AG04450 (cell line): ENCODE measurements at regions not wholly inside any gene's neighbourhood (a gene's known extent, or its start where the extent isn't known, plus 50 kb on each side); places are given as distances from the start of the nearest gene placed in this dataset.

ENCODE experiments used
- CTCF ChIA-PET: fragments of 300-600, 350-600 bp; formaldehyde crosslinking; extraction: SDS; loops from one replicate; lab custom pipeline; 2022; ENCODE audit warnings: antibody characterized with exemption, inconsistent platforms; lab: Charles Lee
- POLR2A ChIA-PET: fragments of 350-600 bp; formaldehyde crosslinking; extraction: SDS; loops from one replicate; lab custom pipeline; 2021; ENCODE audit warnings: antibody characterized with exemption, inconsistent platforms; lab: Yijun Ruan, JAX
- DNase-seq: peaks from one replicate; pipeline ENCODE4 v3.0.0-alpha.2; 2011; ENCODE audit warnings: low read depth, low spot score
- H3K27ac ChIP-seq: one replicate; pipeline ENCODE4 v1.5.1; 2012; ENCODE audit warnings: low read depth, low read length, control low read depth
- H3K27me3 ChIP-seq: one replicate; pipeline ENCODE4 v1.6.0; 2012; ENCODE audit warnings: low read length; ENCODE audit not compliant: control insufficient read depth, insufficient read depth
- H3K4me3 ChIP-seq: 2 replicates; pipeline ENCODE4 v1.5.1; 2011; ENCODE audit warnings: mild to moderate bottlenecking, low read depth, low read length, control low read depth
- H3K9me3 ChIP-seq: 2 replicates; pipeline ENCODE4 v1.5.1; 2012; ENCODE audit warnings: low read length; ENCODE audit not compliant: control insufficient read depth, insufficient read depth
- TF ChIP-seq, protein P1 (sequence below): IDR thresholded peaks from 2 replicates; pipeline ENCODE4 v1.5.1; 2011; ENCODE audit warnings: low read depth, low read length, control low read depth, inconsistent platforms

DNA sequence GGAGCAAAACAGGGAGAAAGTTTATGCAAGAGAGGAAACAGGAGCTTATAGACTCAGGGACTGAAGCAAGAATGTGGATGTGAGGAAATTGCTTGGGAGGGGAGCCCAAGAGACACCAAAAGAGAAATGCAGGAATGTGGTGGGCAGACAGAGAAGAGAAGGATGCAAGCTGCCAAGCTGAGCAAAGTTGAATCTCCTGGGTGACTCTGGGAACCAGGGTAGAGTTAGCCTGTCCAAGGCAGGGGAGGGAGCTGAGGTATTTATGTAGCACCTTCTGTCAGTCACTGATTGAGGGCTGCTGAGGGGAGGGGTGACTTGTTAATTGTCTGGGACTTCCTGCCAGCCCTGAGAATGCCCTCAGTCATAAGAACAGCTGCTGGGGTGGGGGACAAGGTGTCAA lies 464.3 kb downstream of the NBAS start:
- POLR2A ChIA-PET, result no interaction called here
- no peak overlapping the region for H3K4me3 ChIP-seq
- no peaks in the 10 kb centered on the region for H3K27me3 ChIP-seq
- CTCF ChIA-PET, result no interaction called here
- TF ChIP-seq, protein P1, sequence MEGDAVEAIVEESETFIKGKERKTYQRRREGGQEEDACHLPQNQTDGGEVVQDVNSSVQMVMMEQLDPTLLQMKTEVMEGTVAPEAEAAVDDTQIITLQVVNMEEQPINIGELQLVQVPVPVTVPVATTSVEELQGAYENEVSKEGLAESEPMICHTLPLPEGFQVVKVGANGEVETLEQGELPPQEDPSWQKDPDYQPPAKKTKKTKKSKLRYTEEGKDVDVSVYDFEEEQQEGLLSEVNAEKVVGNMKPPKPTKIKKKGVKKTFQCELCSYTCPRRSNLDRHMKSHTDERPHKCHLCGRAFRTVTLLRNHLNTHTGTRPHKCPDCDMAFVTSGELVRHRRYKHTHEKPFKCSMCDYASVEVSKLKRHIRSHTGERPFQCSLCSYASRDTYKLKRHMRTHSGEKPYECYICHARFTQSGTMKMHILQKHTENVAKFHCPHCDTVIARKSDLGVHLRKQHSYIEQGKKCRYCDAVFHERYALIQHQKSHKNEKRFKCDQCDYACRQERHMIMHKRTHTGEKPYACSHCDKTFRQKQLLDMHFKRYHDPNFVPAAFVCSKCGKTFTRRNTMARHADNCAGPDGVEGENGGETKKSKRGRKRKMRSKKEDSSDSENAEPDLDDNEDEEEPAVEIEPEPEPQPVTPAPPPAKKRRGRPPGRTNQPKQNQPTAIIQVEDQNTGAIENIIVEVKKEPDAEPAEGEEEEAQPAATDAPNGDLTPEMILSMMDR, result no peak
- H3K27ac ChIP-seq, result no peak overlapping the region
- H3K9me3 ChIP-seq, result no peaks in the 10 kb centered on the region
- no peak for DNase-seq

DNA sequence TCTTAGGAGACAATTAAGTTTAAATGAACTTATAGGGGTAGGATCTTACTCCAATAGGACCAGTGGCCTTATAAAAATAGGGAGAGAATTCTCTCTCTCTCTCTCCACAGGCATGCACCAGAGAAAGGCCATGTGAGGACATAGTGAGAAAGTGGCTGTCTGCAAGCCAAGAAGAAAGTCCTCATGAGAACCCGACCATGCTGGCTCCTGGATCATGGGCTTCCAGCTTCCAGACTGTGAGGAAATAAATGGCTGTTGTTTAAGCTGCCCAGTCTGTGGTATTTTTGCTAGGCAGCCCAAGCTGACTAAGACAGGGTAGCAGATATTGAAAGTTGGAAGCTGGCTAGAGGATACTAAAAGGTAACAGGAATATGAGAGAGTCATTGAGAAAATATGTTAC lies 454.0 kb downstream of the NBAS start:
- CTCF ChIA-PET, result no interaction called here
- no peak overlapping the region for H3K4me3 ChIP-seq
- no peaks in the 10 kb centered on the region for H3K9me3 ChIP-seq
- DNase-seq, result no peak
- TF ChIP-seq, protein P1, result no peak
- POLR2A ChIA-PET, result no interaction called here
- no peaks in the 10 kb centered on the region for H3K27me3 ChIP-seq
- no peak overlapping the region for H3K27ac ChIP-seq

DNA sequence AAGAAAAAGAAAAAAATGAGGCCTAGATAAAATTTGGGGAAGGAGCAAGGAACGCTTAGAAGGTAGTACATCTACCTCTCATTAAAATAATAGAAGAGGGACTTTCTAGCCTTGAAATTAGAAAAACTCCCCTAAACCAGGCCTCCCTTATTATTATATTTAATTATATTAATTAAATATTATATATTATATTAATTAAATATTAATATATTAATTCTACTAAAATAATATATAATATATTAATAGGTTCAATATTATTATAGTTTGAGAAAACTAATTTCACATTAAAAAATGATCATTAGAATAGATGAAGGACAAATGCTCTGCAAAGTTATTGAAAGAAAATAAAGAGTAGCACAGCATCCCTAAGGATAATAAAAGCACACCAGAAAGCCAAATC lies 449.4 kb downstream of the NBAS start:
- TF ChIP-seq, protein P1, result no peak
- no peaks in the 10 kb centered on the region for H3K27me3 ChIP-seq
- no peak overlapping the region for H3K27ac ChIP-seq
- H3K9me3 ChIP-seq, result no peaks in the 10 kb centered on the region
- ChIA-PET CTCF (no interaction called here), POLR2A (no interaction called here)
- no peak for DNase-seq
- H3K4me3 ChIP-seq, result no peak overlapping the region

DNA sequence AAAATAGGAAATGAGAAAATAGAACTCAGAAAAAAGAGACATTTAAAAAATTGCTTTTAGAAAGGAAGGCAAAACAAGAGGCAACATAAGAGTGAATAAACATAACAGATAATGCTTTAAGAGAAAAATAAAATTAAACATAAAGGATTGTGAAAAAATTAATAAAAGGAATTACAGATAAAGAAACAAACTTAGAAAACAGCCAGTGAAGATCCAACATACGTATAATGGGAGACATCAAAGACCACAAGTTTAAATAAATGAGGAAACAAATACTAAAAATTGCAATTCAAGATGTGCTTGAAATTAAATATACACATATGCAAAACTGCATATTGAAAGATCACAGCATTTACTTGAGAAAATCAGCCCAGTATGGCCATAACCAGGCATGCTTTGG lies 448.9 kb downstream of the NBAS start:
- ChIA-PET POLR2A (no interaction called here), CTCF (no interaction called here)
- no peaks in the 10 kb centered on the region for H3K27me3 ChIP-seq
- H3K9me3 ChIP-seq, result no peaks in the 10 kb centered on the region
- H3K27ac ChIP-seq, result no peak overlapping the region
- no peak overlapping the region for H3K4me3 ChIP-seq
- TF ChIP-seq, protein P1, result no peak
- no peak for DNase-seq

DNA sequence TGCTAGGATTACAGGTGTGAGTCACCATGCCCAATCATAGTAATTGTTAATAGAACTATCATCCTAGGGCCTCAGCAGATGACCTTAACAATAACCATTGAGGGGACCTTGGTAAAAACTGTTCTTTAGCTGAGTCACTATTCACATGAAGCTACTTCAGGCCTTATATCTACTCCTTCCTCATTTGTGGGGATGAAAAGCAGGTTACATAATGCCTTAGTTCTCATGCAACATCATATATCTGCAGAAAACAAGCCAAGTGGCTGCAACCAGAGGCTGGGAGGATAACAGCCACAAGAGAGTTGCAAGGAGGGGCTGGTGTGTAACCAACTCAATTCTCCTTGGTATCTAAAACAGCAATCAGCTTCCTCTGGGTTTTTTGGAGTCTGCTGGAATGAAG lies 445.4 kb downstream of the NBAS start:
- H3K27ac ChIP-seq, result no peak overlapping the region
- CTCF ChIA-PET, result no interaction called here
- TF ChIP-seq, protein P1, result no peak
- POLR2A ChIA-PET, result no interaction called here
- DNase-seq, result no peak
- no peaks in the 10 kb centered on the region for H3K27me3 ChIP-seq
- no peaks in the 10 kb centered on the region for H3K9me3 ChIP-seq
- H3K4me3 ChIP-seq, result no peak overlapping the region
